HepG2 (cell line): ENCODE measurements at regions not wholly inside any gene's neighbourhood (a gene's known extent, or its start where the extent isn't known, plus 50 kb on each side); places are given as distances from the start of the nearest gene placed in this dataset.
"Not testable (repeated sequence)": the region's sequence is repeated elsewhere in the genome, so short reads cannot be mapped to it uniquely, and the experiment has no call there.

ENCODE experiments used
- ATAC-seq: fragments of 200-7000 bp; cut with Tn5 transposase; 3 replicates; pipeline ENCODE4 v1.9.1; 2020; ENCODE audit warnings: mild to moderate bottlenecking, moderate library complexity
- BruUV-seq: library from RNA; stranded (reverse); fragments of 400-500 nt; replicated peaks from 2 replicates; lab custom pipeline; 2021; lab: Mats Ljungman, UMichigan
- CTCF ChIA-PET: fragments of 300-600 bp; formaldehyde crosslinking; extraction: SDS; loops from one replicate; lab custom pipeline; 2021; ENCODE audit warnings: low total read pairs, inconsistent platforms, low intra/inter-chr PET ratio; lab: Yijun Ruan, JAX
- POLR2A ChIA-PET: fragments of 350-600 bp; sonication (Branson Sonifier 250); formaldehyde crosslinking; loops from one replicate; lab custom pipeline; 2020; ENCODE audit warnings: antibody characterized with exemption, inconsistent platforms; lab: Yijun Ruan, JAX
- DNase-seq: peaks from one replicate; pipeline ENCODE4 v3.0.0-alpha.2; 2015; ENCODE audit warnings: low spot score
- FAIRE-seq: peaks from 3 replicates; lab custom pipeline; 2011; peaks lifted over from hg19 to GRCh38; lab: Jason Lieb, UNC
- H2AFZ ChIP-seq: one replicate; pipeline ENCODE4 v1.6.1; 2011; ENCODE audit warnings: low read length, inconsistent platforms
- H3K27ac ChIP-seq: fragments of 300-600 bp; 3 replicates; pipeline ENCODE4 v1.8.0; 2011; ENCODE audit warnings: mixed run types, mild to moderate bottlenecking, mixed read lengths, low read length, inconsistent platforms; ENCODE audit not compliant: insufficient read depth; ENCODE audit errors: extremely low read length
- H3K27me3 ChIP-seq, 2 experiments: fragments of 200-600 bp in 1 of 2; 2 replicates in 1 of 2; 3 replicates in 1 of 2; pipeline versions ENCODE4 v1.6.0 to v1.8.0; 2011; ENCODE audit warnings: low read length in 2 of 2, mild to moderate bottlenecking in 2 of 2, moderate library complexity in 2 of 2, inconsistent platforms in 1 of 2; ENCODE audit not compliant: insufficient read depth in 2 of 2, control insufficient read depth in 1 of 2
- H3K36me3 ChIP-seq, 2 experiments: fragments of 200-600 bp in 1 of 2; replicated peaks in 1 of 2; 2 replicates in 1 of 2; 3 replicates in 1 of 2; pipeline versions ENCODE4 v1.5.1 to v1.8.0; 2011; ENCODE audit warnings: low read length in 2 of 2, inconsistent platforms in 1 of 2; ENCODE audit not compliant: insufficient read depth in 2 of 2, control insufficient read depth in 1 of 2
- H3K4me1 ChIP-seq: 2 replicates; pipeline ENCODE4 v1.5.1; 2012; ENCODE audit warnings: low read length, inconsistent platforms; ENCODE audit not compliant: insufficient read depth
- H3K4me2 ChIP-seq: 2 replicates; pipeline ENCODE4 v1.6.0; 2011; ENCODE audit warnings: low read depth, low read length, inconsistent platforms
- H3K4me3 ChIP-seq, 3 experiments: fragments of 200-600 bp in 1 of 3; sonication (generic), shearing (Covaris generic) in 1 of 3; replicated peaks in 1 of 3; 2 replicates each; pipeline ENCODE4 v1.5.1; 2011 to 2016; ENCODE audit warnings: low read length in 3 of 3, inconsistent platforms in 2 of 3, low read depth in 2 of 3, mild to moderate bottlenecking in 2 of 3, control low read depth in 1 of 3, mixed read lengths in 1 of 3; ENCODE audit not compliant: insufficient read depth in 1 of 3
- H3K79me2 ChIP-seq: one replicate; pipeline ENCODE4 v1.6.1; 2011; ENCODE audit warnings: low read length, inconsistent platforms; ENCODE audit not compliant: insufficient read depth
- H3K9ac ChIP-seq: 2 replicates; pipeline ENCODE4 v1.6.0; 2011; ENCODE audit warnings: mild to moderate bottlenecking, low read depth, low read length, inconsistent platforms; ENCODE audit not compliant: insufficient read depth
- H3K9me3 ChIP-seq: 2 replicates; pipeline ENCODE4 v1.5.1; 2012; ENCODE audit warnings: mild to moderate bottlenecking, low read length
- H4K20me1 ChIP-seq: 2 replicates; pipeline ENCODE4 v1.6.0; 2011; ENCODE audit warnings: inconsistent platforms, mild to moderate bottlenecking, low read length, moderate library complexity; ENCODE audit not compliant: insufficient read depth
- NFIC ChIP-seq: IDR thresholded peaks from 2 replicates; pipeline ENCODE4 v1.6.1; 2012; ENCODE audit warnings: mild to moderate bottlenecking, low read length, inconsistent platforms
- TBL1XR1 ChIP-seq: fragments of 150-350 bp; IDR thresholded peaks from 2 replicates; pipeline ENCODE4 v1.6.1; 2014; ENCODE audit warnings: borderline replicate concordance, low read length; ENCODE audit not compliant: partially characterized antibody
- ZNF431 ChIP-seq: sonication (generic); formaldehyde crosslinking; IDR thresholded peaks from 2 replicates; pipeline ENCODE4 v1.9.0; 2022; ENCODE audit warnings: missing genetic modification reagents, low read depth, mild to moderate bottlenecking, borderline replicate concordance
- ZNF777 ChIP-seq: sonication (generic); formaldehyde crosslinking; IDR thresholded peaks from 2 replicates; pipeline ENCODE4 v1.4.0; 2020; ENCODE audit warnings: missing genetic modification reagents
- ZNF788 ChIP-seq: sonication (generic); formaldehyde crosslinking; IDR thresholded peaks from 2 replicates; pipeline ENCODE4 v1.5.0; 2020; ENCODE audit warnings: mild to moderate bottlenecking, missing genetic modification reagents, borderline replicate concordance
- ZNF883 ChIP-seq: sonication (generic); formaldehyde crosslinking; IDR thresholded peaks from 2 replicates; pipeline ENCODE4 v1.5.1; 2020; ENCODE audit warnings: mild to moderate bottlenecking, missing genetic modification reagents; ENCODE audit errors: not compliant biosample characterization
- ZSCAN29 ChIP-seq: sonication (generic); formaldehyde crosslinking; conservative IDR thresholded peaks from 2 replicates; pipeline ENCODE4 v1.4.0; 2020; ENCODE audit warnings: mild to moderate bottlenecking, missing genetic modification reagents
- WGBS: methylation state at CpG from one replicate; pipeline ENCODE4 v1.1.6; 2017; ENCODE audit warnings: low lambda C conversion rate; 5-methylcytosine and 5-hydroxymethylcytosine counted together
- in situ Hi-C: cut with HindIII; loops from 2 replicates; pipeline ENCODE4 v1.10.0; 2017; ENCODE audit warnings: low pct_unique_long_range_greater_than_20kb; ENCODE audit not compliant: extremely low pct_ligation_motif_present
- intact Hi-C: fragments of 100-400 bp; cut with micrococcal nuclease; formaldehyde crosslinking; loops from one replicate; pipeline ENCODE4 v1.10.0; 2022; ENCODE audit not compliant: unreplicated experiment
- TF ChIP-seq, protein P1 (sequence below): sonication (generic); formaldehyde crosslinking; IDR thresholded peaks from 2 replicates; pipeline ENCODE4 v1.4.0; 2020; ENCODE audit warnings: missing genetic modification reagents, borderline replicate concordance
- TF ChIP-seq, protein P2 (sequence below): sonication (generic); formaldehyde crosslinking; IDR thresholded peaks from 2 replicates; pipeline ENCODE4 v1.4.0; 2020; ENCODE audit warnings: missing genetic modification reagents, mild to moderate bottlenecking, borderline replicate concordance
- TF ChIP-seq, protein P3 (sequence below): sonication (generic); formaldehyde crosslinking; IDR thresholded peaks from 2 replicates; pipeline ENCODE4 v1.4.0; 2020; ENCODE audit warnings: low read depth, missing genetic modification reagents

DNA sequence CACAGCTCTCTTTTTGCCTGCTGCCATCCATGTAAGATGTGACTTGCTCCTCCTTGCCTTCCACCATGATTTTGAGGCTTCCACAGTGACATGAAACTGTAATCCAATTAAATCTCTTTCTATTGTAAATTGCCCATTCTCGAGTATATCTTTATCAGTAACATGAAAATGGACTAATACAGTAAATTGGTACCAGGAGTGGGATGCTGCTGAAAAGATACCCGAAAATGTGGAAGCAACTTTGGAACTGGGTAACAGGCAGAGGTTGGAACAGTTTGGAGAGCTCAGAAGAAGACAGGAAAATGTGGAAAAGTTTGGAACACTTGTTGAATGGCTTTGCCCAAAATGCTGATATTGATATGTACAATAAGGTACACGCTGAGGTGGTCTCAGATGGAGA lies 1117.9 kb downstream of the PLA2G4A start:
- H3K9ac ChIP-seq, BruUV-seq, H3K27me3 ChIP-seq, H3K27ac ChIP-seq, H3K4me2 ChIP-seq, H2AFZ ChIP-seq, H3K36me3 ChIP-seq, FAIRE-seq, CTCF ChIA-PET, H3K4me3 ChIP-seq, H3K4me1 ChIP-seq, in situ Hi-C loops, POLR2A ChIA-PET, H4K20me1 ChIP-seq, intact Hi-C loops, H3K79me2 ChIP-seq, DNase-seq, ATAC-seq: not testable (repeated sequence)
- 1% methylated on average over 3 of the region's 3 CpGs for WGBS
- 0 out of 2 replicates have a peak, but pooled peaks have one; percentile 49 for TF ChIP-seq ZNF431 (CRISPR knock-in tag)
- peaks cover 36% of the 10 kb centered on the region for H3K9me3 ChIP-seq

DNA sequence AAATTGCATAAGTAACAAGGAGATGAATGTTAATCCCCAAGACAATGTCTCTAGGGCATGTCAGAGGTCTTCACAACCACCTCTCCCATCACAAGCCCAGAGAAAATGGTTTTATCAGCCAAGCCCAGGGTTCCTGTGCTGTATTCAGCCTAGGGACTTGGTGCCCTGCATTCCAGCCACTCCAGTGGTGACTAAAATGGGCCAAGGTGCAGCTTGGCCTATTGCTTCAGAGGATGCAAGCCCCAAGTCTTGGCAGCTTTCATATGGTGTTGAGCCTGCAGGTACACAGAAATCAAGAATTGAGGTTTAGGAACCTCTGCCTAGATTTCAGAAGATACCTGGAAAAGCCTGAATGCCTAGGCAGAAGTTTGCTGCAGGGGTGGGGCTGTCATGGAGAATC lies 1118.6 kb downstream of the PLA2G4A start:
- Histone ChIP-seq H3K4me1 (no peaks in the 10 kb centered on the region), H3K27ac (no peak overlapping the region), H3K36me3 (no peaks in the 10 kb centered on the region), H3K4me2 (no peak overlapping the region), H2AFZ (no peak overlapping the region), H3K4me3 (no peak overlapping the region), H3K79me2 (no peaks in the 10 kb centered on the region), H3K9ac (no peak overlapping the region), H4K20me1 (no peaks in the 10 kb centered on the region), H3K27me3 (no peaks in the 10 kb centered on the region), H3K9me3 (peaks cover 40% of the 10 kb centered on the region)
- BruUV-seq: no TSS peak
- ATAC-seq (no peak), DNase-seq (no peak), FAIRE-seq (no peak)
- CTCF ChIA-PET: no interaction called here
- POLR2A ChIA-PET: no interaction called here
- intact Hi-C loops: no loop called here
- in situ Hi-C loops: no loop called here
- TF ChIP-seq ZNF883 (CRISPR knock-in tag): no peak
- TF ChIP-seq TBL1XR1: no peak
- TF ChIP-seq, protein P1, sequence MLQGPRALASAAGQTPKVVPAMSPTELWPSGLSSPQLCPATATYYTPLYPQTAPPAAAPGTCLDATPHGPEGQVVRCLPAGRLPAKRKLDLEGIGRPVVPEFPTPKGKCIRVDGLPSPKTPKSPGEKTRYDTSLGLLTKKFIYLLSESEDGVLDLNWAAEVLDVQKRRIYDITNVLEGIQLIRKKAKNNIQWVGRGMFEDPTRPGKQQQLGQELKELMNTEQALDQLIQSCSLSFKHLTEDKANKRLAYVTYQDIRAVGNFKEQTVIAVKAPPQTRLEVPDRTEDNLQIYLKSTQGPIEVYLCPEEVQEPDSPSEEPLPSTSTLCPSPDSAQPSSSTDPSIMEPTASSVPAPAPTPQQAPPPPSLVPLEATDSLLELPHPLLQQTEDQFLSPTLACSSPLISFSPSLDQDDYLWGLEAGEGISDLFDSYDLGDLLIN (CRISPR knock-in tag): no peak
- no peak for TF ChIP-seq NFIC
- TF ChIP-seq ZNF788: no peak
- no peak for TF ChIP-seq ZSCAN29 (CRISPR knock-in tag)
- TF ChIP-seq, protein P2, sequence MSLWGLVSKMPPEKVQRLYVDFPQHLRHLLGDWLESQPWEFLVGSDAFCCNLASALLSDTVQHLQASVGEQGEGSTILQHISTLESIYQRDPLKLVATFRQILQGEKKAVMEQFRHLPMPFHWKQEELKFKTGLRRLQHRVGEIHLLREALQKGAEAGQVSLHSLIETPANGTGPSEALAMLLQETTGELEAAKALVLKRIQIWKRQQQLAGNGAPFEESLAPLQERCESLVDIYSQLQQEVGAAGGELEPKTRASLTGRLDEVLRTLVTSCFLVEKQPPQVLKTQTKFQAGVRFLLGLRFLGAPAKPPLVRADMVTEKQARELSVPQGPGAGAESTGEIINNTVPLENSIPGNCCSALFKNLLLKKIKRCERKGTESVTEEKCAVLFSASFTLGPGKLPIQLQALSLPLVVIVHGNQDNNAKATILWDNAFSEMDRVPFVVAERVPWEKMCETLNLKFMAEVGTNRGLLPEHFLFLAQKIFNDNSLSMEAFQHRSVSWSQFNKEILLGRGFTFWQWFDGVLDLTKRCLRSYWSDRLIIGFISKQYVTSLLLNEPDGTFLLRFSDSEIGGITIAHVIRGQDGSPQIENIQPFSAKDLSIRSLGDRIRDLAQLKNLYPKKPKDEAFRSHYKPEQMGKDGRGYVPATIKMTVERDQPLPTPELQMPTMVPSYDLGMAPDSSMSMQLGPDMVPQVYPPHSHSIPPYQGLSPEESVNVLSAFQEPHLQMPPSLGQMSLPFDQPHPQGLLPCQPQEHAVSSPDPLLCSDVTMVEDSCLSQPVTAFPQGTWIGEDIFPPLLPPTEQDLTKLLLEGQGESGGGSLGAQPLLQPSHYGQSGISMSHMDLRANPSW: no peak
- TF ChIP-seq, protein P3, sequence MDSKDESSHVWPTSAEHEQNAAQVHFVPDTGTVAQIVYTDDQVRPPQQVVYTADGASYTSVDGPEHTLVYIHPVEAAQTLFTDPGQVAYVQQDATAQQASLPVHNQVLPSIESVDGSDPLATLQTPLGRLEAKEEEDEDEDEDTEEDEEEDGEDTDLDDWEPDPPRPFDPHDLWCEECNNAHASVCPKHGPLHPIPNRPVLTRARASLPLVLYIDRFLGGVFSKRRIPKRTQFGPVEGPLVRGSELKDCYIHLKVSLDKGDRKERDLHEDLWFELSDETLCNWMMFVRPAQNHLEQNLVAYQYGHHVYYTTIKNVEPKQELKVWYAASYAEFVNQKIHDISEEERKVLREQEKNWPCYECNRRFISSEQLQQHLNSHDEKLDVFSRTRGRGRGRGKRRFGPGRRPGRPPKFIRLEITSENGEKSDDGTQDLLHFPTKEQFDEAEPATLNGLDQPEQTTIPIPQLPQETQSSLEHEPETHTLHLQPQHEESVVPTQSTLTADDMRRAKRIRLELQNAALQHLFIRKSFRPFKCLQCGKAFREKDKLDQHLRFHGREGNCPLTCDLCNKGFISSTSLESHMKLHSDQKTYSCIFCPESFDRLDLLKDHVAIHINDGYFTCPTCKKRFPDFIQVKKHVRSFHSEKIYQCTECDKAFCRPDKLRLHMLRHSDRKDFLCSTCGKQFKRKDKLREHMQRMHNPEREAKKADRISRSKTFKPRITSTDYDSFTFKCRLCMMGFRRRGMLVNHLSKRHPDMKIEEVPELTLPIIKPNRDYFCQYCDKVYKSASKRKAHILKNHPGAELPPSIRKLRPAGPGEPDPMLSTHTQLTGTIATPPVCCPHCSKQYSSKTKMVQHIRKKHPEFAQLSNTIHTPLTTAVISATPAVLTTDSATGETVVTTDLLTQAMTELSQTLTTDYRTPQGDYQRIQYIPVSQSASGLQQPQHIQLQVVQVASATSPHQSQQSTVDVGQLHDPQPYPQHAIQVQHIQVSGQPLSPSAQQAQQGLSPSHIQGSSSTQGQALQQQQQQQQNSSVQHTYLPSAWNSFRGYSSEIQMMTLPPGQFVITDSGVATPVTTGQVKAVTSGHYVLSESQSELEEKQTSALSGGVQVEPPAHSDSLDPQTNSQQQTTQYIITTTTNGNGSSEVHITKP (CRISPR knock-in tag): no peak
- TF ChIP-seq ZNF777 (CRISPR knock-in tag): no peak
